ENCODE measurements at regions not wholly inside any gene's neighbourhood (a gene's known extent, or its start where the extent isn't known, plus 50 kb on each side); places are given as distances from the start of the nearest gene placed in this dataset.
"Not testable (repeated sequence)": the region's sequence is repeated elsewhere in the genome, so short reads cannot be mapped to it uniquely, and the experiment has no call there.

DNA sequence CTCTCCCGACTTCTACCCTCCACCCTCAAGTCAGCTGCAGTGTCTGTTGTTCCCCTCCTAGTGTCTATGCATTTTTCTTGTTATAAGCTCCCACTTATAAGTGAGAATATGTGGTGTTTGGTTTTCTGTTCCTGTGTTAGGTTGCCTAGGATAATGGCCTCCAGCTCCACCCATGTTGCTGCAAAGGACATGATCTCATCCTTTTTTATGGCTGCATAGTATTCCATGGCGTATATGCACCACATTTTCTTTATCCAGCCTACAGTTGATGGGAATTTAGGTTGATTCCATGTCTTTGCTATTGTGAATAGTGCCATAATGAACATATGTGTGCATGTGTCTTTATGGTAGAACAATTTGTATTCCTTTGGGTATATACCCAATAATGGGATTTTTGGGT lies 80.7 kb downstream of the SPTSSA start:
- not testable (repeated sequence) for H3K4me3 Mint-ChIP-seq (ENCODE audit: low read depth); DNase-seq (ENCODE audit: low spot score, unreplicated experiment); H3K4me1 Mint-ChIP-seq (ENCODE audit: low read depth); H3K36me3 Mint-ChIP-seq (ENCODE audit: insufficient read depth); H3K27me3 Mint-ChIP-seq; H3K9me3 Mint-ChIP-seq (ENCODE audit: low read depth); H3K27ac Mint-ChIP-seq

DNA sequence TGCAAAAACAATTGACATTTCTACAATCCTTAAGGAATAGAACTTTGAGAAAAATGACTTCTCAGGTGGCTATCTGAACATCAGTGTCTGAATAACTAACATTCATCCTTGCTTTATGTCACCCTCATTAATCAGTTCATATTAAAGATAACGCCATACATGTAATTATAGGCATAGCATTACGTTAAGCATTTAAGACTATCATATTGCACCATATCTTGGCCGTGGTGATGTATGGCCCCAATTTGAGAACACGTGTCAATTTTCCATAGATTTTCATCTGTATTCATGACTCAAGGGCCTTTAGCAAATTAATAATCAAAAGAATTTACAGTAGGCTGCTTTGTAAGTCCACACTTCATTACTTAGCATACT lies 81.6 kb downstream of the SPTSSA start:
- no peaks in the 10 kb centered on the region for H3K27me3 Mint-ChIP-seq
- no peaks in the 10 kb centered on the region for H3K9me3 Mint-ChIP-seq (ENCODE audit: low read depth)
- no peaks in the 10 kb centered on the region for H3K36me3 Mint-ChIP-seq (ENCODE audit: insufficient read depth)
- H3K4me3 Mint-ChIP-seq (ENCODE audit: low read depth): no peak overlapping the region
- peaks cover 8% of the 10 kb centered on the region for H3K4me1 Mint-ChIP-seq (ENCODE audit: low read depth)
- no peak for DNase-seq (ENCODE audit: low spot score, unreplicated experiment)
- H3K27ac Mint-ChIP-seq: no peak overlapping the region
- TF ChIP-seq, protein P1, sequence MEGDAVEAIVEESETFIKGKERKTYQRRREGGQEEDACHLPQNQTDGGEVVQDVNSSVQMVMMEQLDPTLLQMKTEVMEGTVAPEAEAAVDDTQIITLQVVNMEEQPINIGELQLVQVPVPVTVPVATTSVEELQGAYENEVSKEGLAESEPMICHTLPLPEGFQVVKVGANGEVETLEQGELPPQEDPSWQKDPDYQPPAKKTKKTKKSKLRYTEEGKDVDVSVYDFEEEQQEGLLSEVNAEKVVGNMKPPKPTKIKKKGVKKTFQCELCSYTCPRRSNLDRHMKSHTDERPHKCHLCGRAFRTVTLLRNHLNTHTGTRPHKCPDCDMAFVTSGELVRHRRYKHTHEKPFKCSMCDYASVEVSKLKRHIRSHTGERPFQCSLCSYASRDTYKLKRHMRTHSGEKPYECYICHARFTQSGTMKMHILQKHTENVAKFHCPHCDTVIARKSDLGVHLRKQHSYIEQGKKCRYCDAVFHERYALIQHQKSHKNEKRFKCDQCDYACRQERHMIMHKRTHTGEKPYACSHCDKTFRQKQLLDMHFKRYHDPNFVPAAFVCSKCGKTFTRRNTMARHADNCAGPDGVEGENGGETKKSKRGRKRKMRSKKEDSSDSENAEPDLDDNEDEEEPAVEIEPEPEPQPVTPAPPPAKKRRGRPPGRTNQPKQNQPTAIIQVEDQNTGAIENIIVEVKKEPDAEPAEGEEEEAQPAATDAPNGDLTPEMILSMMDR (IDR thresholded peaks at IDR 0.05; ENCODE audit: unreplicated experiment): no peak

DNA sequence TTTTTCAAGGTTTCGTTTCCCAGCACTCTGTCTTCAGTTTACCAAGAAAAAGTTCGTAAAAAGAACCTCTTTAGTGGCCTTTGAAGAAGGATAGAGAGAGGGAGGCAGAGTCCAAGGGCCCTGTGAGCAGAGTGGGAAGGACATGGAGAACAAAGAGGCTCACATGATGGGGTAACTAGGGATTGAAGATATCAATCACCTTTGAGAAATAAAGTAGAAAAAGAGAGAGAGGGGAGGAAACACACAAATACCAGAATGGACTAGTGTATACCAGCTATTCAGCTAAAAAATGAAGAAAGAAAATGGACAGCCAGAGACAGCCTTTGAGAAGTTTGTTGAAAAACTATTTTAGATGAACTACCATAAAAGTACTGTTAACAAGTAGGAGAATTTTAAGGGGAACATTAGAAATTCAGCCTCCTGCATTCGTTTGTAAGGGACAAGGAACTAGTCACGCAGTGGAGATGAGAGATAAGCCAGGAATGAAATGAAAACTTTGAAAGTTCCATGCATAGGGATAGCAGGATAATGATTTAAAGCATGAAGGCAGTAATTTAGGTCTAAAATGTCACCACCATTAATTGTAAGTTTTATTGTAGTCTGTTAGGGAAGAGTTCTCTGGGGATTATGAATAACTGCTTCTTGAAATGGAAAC lies 82.1 kb downstream of the SPTSSA start:
- TF ChIP-seq, protein P1 (IDR thresholded peaks at IDR 0.05; ENCODE audit: unreplicated experiment): no peak
- H3K27ac Mint-ChIP-seq: no peak overlapping the region

DNA sequence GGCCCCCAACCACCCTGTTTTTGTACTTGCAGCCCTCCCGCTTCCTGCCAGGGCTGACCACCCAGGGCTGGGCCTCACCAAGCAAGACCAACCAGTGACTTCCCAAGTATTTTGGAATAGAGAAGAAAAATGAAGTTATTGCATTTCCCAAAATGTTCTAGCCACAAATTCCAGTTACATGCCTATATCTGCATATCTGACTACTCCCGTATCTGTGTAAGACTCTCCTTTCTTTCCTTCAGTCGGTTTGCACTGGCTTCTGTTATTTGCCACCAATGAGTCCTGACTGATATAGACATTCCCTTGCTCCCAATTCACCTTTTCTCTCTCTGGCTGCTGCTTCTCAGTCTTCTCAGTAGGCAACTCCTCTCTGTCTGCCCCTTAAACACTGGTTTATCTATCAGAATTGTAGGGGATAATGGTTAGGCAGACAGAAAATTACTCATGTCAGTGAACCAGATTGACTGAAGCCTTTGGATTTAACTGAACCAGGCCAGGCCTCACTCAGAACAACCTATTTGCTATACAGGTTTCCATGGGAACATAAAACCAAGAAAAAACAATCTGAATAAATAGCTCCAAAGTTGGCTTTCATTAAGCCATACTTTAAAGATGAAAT lies 85.3 kb downstream of the SPTSSA start:
- TF ChIP-seq, protein P1 (IDR thresholded peaks at IDR 0.05; ENCODE audit: unreplicated experiment): no peak
- no peaks in the 10 kb centered on the region for H3K27me3 Mint-ChIP-seq
- no peaks in the 10 kb centered on the region for H3K9me3 Mint-ChIP-seq (ENCODE audit: low read depth)
- no peak for DNase-seq (ENCODE audit: low spot score, unreplicated experiment)
- peaks cover 15% of the 10 kb centered on the region for H3K4me1 Mint-ChIP-seq (ENCODE audit: low read depth)
- no peak overlapping the region for H3K27ac Mint-ChIP-seq
- no peaks in the 10 kb centered on the region for H3K36me3 Mint-ChIP-seq (ENCODE audit: insufficient read depth)
- H3K4me3 Mint-ChIP-seq (ENCODE audit: low read depth): no peak overlapping the region

More for the DNA sequence above, 82.1 kb downstream of the SPTSSA start:
- Mint-ChIP-seq H3K9me3 (ENCODE audit: low read depth) (no peaks in the 10 kb centered on the region), H3K36me3 (ENCODE audit: insufficient read depth) (no peaks in the 10 kb centered on the region), H3K4me1 (ENCODE audit: low read depth) (peaks cover 13% of the 10 kb centered on the region), H3K4me3 (ENCODE audit: low read depth) (no peak overlapping the region), H3K27me3 (no peaks in the 10 kb centered on the region)
- no peak for DNase-seq (ENCODE audit: low spot score, unreplicated experiment)

DNA sequence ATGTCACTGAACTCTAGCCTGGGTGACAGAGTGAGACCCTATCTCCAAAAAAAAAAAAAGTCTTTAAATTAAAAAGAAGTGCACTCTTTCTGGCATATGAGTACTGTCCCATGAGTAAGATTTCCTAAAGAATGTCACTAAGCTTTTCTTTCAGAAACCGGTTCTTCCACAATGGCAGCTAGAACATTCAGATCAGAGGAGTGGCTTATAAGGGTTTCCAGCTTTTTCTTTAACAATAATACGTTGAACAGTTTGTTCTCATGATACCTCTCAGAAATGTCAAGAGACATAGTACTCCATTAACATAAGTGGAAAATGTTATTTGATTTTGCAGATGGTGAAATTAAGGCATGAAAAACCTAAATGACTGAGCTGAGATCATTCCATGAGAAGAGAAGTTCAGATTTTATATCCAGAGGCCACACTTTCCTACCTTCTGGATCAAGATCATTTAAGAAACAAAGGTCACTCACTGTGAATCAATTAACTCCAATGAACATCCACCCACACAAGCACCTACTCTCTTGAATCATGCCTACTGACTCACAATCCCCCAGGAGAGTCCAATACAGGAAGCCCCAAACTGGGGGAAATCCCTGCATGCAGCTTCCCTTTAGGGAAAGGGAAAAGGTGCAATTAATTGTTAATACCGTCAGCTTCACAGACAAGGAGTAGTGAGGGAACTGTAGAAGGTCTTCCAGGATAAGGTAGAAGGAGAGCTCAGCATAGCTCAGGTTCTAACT lies 86.9 kb downstream of the SPTSSA start:
- no peak for DNase-seq (ENCODE audit: low spot score, unreplicated experiment)
- H3K27me3 Mint-ChIP-seq: no peaks in the 10 kb centered on the region
- no peak overlapping the region for H3K4me3 Mint-ChIP-seq (ENCODE audit: low read depth)
- H3K4me1 Mint-ChIP-seq (ENCODE audit: low read depth): peaks cover 15% of the 10 kb centered on the region
- TF ChIP-seq, protein P1 (IDR thresholded peaks at IDR 0.05; ENCODE audit: unreplicated experiment): no peak
- no peaks in the 10 kb centered on the region for H3K36me3 Mint-ChIP-seq (ENCODE audit: insufficient read depth)
- no peaks in the 10 kb centered on the region for H3K9me3 Mint-ChIP-seq (ENCODE audit: low read depth)
- no peak overlapping the region for H3K27ac Mint-ChIP-seq
